ENCODE measurements at regions not wholly inside any gene's neighbourhood (a gene's known extent, or its start where the extent isn't known, plus 50 kb on each side); places are given as distances from the start of the nearest gene placed in this dataset.

DNA sequence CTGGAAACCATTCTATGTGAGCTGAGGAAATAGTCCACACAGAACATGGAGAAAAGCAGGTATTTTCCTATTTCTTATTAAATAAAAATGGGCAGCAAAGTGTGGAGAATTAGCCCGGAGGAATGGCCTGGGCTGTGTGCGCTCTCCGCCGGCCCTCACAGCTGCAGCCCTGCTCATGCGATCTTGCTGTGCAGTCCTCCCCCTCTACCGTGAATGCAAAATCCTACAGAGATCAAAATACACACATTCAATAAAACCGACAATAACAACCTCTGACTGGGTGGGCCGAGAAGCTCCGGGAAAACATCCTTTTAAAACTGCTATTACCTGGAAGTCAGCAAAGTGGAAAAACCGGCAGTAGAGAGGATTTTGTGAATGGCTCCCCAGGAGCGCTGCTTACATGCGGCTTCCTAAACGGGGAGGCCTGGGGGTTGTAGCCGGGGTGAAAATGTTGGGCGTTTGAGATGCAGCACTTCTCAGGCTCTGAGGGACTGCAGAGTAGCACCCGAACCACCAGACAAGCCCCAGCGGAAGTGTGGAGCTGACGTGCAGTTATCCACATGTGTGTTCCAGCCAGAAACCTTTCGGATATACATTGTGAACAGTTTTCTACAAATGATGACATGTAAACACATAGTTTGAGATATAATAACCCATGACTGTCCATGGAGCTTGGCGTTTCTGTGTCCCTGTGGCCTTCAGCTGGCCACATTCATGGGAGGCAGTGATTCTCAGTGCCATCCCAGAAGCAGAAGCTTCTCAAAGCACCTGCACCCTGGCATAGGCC is 94.2 kb upstream of the ALKAL2 start:
- TF ChIP-seq, protein P1, sequence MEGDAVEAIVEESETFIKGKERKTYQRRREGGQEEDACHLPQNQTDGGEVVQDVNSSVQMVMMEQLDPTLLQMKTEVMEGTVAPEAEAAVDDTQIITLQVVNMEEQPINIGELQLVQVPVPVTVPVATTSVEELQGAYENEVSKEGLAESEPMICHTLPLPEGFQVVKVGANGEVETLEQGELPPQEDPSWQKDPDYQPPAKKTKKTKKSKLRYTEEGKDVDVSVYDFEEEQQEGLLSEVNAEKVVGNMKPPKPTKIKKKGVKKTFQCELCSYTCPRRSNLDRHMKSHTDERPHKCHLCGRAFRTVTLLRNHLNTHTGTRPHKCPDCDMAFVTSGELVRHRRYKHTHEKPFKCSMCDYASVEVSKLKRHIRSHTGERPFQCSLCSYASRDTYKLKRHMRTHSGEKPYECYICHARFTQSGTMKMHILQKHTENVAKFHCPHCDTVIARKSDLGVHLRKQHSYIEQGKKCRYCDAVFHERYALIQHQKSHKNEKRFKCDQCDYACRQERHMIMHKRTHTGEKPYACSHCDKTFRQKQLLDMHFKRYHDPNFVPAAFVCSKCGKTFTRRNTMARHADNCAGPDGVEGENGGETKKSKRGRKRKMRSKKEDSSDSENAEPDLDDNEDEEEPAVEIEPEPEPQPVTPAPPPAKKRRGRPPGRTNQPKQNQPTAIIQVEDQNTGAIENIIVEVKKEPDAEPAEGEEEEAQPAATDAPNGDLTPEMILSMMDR (IDR thresholded peaks at IDR 0.05), result no peak
- no peak for TF ChIP-seq POLR2A (IDR thresholded peaks at IDR 0.05)
